Heart right ventricle (tissue), 16 donors: ENCODE measurements at regions not wholly inside any gene's neighbourhood (a gene's known extent, or its start where the extent isn't known, plus 50 kb on each side); places are given as distances from the start of the nearest gene placed in this dataset.

Experiments used
- ATAC-seq, 8 donors: fragments of 200-7000 bp; cut with Tn5 transposase; one replicate each; pipeline ENCODE4 v1.9.1; 2020; ENCODE audit warnings: mild to moderate bottlenecking in 8 of 8, moderate library complexity in 8 of 8, moderate number of reproducible peaks in 1 of 8
- DNase-seq, 2 donors: peaks; one replicate each; pipeline ENCODE4 v3.0.0-alpha.2; 2020
- H3K27ac ChIP-seq, 10 donors: fragments of 200-600 bp; sonication (generic) in 2 of 10; one replicate each; pipeline versions ENCODE4 v1.5.0 to v1.8.0; 2020 to 2022; ENCODE audit warnings: mild to moderate bottlenecking in 3 of 10
- H3K27me3 ChIP-seq, 7 donors: fragments of 200-600 bp; one replicate each; pipeline ENCODE4 v1.8.0; 2021 to 2022; ENCODE audit warnings: mild to moderate bottlenecking in 2 of 7
- H3K36me3 ChIP-seq, 9 donors: fragments of 200-600 bp; sonication (generic) in 1 of 9; one replicate each; pipeline versions ENCODE4 v1.5.0 to v1.8.0; 2020 to 2022; ENCODE audit warnings: mild to moderate bottlenecking in 2 of 9
- H3K4me1 ChIP-seq, 9 donors: fragments of 200-600 bp; sonication (generic) in 1 of 9; one replicate each; pipeline versions ENCODE4 v1.5.0 to v1.8.0; 2020 to 2022; ENCODE audit warnings: mild to moderate bottlenecking in 4 of 9
- H3K4me3 ChIP-seq, 10 donors: fragments of 200-600 bp; sonication (generic) in 2 of 10; one replicate each; pipeline versions ENCODE4 v1.5.0 to v1.8.0; 2020 to 2022; ENCODE audit warnings: mild to moderate bottlenecking in 7 of 10, moderate library complexity in 2 of 10
- H3K9me3 ChIP-seq, 11 donors: fragments of 200-600 bp in 10 of 11; sonication (generic) in 2 of 11; one replicate each; pipeline versions ENCODE4 v1.5.0 to v1.8.0; 2013 to 2022; ENCODE audit warnings: mild to moderate bottlenecking in 2 of 11, control low read depth in 1 of 11, moderate library complexity in 1 of 11
- CTCF ChIP-seq, 9 donors: fragments of 200-600 bp; sonication (generic) in 2 of 9; IDR thresholded peaks; one replicate each; pipeline versions ENCODE4 v1.5.0 to v1.8.0; 2021 to 2022; ENCODE audit warnings: antibody characterized with exemption in 9 of 9, mild to moderate bottlenecking in 5 of 9, moderate library complexity in 1 of 9
- WGBS, 2 donors: extraction: QIAGEN DNeasy Blood & Tissue Kit; methylation state at CpG; one replicate each; pipeline ENCODE4 v1.1.7; 2013; ENCODE audit warnings: inconsistent platforms in 1 of 2; 5-methylcytosine and 5-hydroxymethylcytosine counted together
- intact Hi-C, 10 donors: fragments of 100-400 bp; cut with DNase I; formaldehyde crosslinking; loops; one replicate each; pipeline versions ENCODE4 v1.11.1 to v1.14.2; 2022
- donor health status: Arrhythmogenic right ventricular cardiomyopathy.
- donor health status: ischemic (EF 13 %, LVEDD 7.1; RV severe dilation, severe dysfunction).
- donor health status: healthy with polysubstance abuse.
- donor health status: DM: no; HTN: yes; CAD: no.
- donor health status: DM: no; HTN: no; CAD: no.
- donor health status: ischemic (EF 25% LVEDD 6.9; RV normal size, moderate dysfunction).
- donor health status: ischemic (EF 25% LVEDD 5.7; RV mildly dilated, moderate dysfunction).
- donor health status: healthy.
- donor health status: DM: yes; HTN: yes; CAD: no.
- donor health status: Ischemic cardiomyopathy.
- donor health status: ischemic (EF 35%, LVEDD 5.7; RV mildly dilated, moderate dysfunction).
- donor health status: nonischemic (EF 11% LVEDD 7.7; RV severe dilation, severe dysfunction).
- donor health status: DM: yes; HTN: yes; CAD: no.
- donor health status: PGD.
- donor health status: ischemic (EF 29% LVEDD 5.4; RV normal size, mild dysfunction).
- donor health status: nonischemic (EF 23%, LVEDD 6.1; RV moderate dilation, normal function).

GRCh38 chr2:7882296-7882695, 799.6 kb upstream of the ID2 start:
- no peaks in the 10 kb centered on the region for H3K9me3 ChIP-seq
- H3K27me3 ChIP-seq = peaks cover 0 to 16% (median 0%) of the 10 kb centered on the region in 7 donors
- H3K4me3 ChIP-seq = no peak overlapping the region
- TF ChIP-seq CTCF (IDR thresholded peaks at IDR 0.05) = no peak
- H3K36me3 ChIP-seq = no peaks in the 10 kb centered on the region
- H3K27ac ChIP-seq = no peak overlapping the region
- DNase-seq (no peak), ATAC-seq (no peak)
- intact Hi-C loops = no loop called here
- H3K4me1 ChIP-seq = peaks cover 0 to 4% (median 0%) of the 10 kb centered on the region in 9 donors

DNA sequence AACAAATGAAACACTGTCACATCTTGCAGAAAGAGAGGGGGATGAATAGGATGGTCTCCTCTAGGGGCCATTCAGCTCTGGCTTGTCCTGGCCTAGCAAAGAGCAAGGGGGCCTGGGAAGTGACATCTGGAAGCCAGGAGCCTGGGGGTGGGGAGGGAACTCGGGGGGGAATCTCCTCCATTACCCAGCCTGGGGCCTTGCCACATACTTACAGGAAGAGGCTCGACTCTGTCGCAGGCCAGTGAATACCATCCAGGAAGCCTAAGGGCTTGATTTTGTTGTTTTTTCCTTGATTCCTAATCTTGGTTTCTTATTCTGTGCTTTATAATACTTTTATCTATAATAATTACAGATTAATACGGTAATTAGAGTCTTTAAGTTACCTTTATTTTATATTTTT, 797.5 kb upstream of the ID2 start:
- DNase-seq (no peak), ATAC-seq (no peak)
- no peak for TF ChIP-seq CTCF (IDR thresholded peaks at IDR 0.05)
- intact Hi-C loops = no loop called here
- no peaks in the 10 kb centered on the region for H3K36me3 ChIP-seq
- H3K4me1 ChIP-seq = no peaks in the 10 kb centered on the region
- no peaks in the 10 kb centered on the region for H3K9me3 ChIP-seq
- H3K4me3 ChIP-seq = no peak overlapping the region
- 77 to 88% methylated on average over 4 of the region's 4 CpGs for WGBS, 2 donors
- H3K27me3 ChIP-seq = peaks cover 0 to 16% (median 0%) of the 10 kb centered on the region in 7 donors
- H3K27ac ChIP-seq = no peak overlapping the region

DNA sequence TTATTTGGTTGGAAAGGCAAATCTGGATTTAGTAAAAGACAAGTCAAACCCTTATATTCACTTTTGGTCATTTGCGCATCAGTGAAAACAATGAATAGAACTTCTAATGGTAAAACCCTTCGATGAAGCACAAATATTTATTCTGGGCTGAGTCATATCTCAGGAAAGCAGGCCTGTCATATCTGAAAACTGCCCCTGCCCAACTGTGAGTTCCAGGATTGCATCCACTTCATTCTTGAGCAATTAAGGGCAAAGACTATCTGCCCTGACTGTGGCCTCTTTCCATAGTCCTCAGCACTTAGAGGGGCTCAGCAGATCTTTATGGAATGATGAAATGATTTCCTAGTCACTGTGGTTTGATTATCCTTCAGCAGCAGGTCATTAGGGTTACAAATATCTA, 795.2 kb upstream of the ID2 start:
- Histone ChIP-seq H3K9me3 (peaks cover 0 to 5% (median 0%) of the 10 kb centered on the region in 11 donors), H3K36me3 (no peaks in the 10 kb centered on the region), H3K27ac (no peak overlapping the region), H3K4me1 (no peaks in the 10 kb centered on the region), H3K4me3 (no peak overlapping the region), H3K27me3 (peaks cover 0 to 16% (median 0%) of the 10 kb centered on the region in 7 donors)
- no peak for DNase-seq
- WGBS, 2 donors = 91 to 95% methylated on average over 2 of the region's 2 CpGs
- no peak for TF ChIP-seq CTCF (IDR thresholded peaks at IDR 0.05)
- intact Hi-C loops = no loop called here
- ATAC-seq = no peak

DNA sequence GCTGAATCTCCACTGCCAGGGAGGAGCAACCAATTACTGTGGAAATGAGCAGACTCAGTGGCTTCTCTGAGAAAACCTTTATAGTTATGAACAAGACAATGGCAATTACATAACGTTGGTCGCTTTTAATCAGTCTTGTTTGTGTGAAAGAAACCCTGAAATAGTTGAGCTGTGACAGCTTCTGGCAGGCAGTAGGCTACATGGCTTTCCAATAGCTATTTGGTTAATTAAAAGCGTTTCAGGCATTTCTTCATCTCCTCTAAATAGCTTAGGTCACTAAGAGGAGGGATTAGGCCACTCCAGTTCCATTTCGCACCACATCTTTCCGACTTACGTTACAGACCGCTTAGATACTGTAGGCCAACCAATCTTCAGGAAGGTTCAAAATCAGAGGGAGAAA, 794.4 kb upstream of the ID2 start:
- Histone ChIP-seq H3K27ac (no peak overlapping the region), H3K4me3 (no peak overlapping the region), H3K36me3 (no peaks in the 10 kb centered on the region), H3K9me3 (peaks cover 0 to 10% (median 0%) of the 10 kb centered on the region in 11 donors), H3K27me3 (peaks cover 0 to 12% (median 0%) of the 10 kb centered on the region in 7 donors), H3K4me1 (no peaks in the 10 kb centered on the region)
- intact Hi-C loops = no loop called here
- ATAC-seq = no peak
- no peak for DNase-seq
- WGBS, 2 donors = 95 to 97% methylated on average over 7 of the region's 7 CpGs
- no peak for TF ChIP-seq CTCF (IDR thresholded peaks at IDR 0.05)
